DMS53 (cell line): ENCODE measurements at regions not wholly inside any gene's neighbourhood (a gene's known extent, or its start where the extent isn't known, plus 50 kb on each side); places are given as distances from the start of the nearest gene placed in this dataset.
"Not testable (repeated sequence)": the region's sequence is repeated elsewhere in the genome, so short reads cannot be mapped to it uniquely, and the experiment has no call there.

Experiments used
- DNase-seq: peaks from one replicate; lab custom pipeline; 2025; lab: John Stamatoyannopoulos, UW

DNA sequence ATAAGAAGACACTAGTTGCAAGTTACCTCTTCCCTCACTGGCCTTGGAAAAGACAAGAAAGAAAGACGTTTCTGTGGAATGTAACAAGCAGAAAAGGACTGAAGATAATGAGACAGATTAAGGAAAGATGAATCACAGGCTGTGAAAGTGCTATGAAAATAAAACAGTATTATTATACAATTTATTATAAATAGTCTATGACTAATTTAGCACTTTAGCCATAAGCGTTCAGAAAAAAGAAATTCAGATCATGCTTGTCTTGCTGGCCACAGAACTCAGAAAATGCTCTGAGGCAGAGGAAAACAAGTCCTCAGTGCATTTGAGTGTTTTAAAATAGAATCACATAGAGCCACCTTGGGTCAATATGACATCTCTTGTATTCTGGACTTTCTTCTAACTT lies 174.8 kb upstream of the NBPF9 start:
- DNase-seq = not testable (repeated sequence)

DNA sequence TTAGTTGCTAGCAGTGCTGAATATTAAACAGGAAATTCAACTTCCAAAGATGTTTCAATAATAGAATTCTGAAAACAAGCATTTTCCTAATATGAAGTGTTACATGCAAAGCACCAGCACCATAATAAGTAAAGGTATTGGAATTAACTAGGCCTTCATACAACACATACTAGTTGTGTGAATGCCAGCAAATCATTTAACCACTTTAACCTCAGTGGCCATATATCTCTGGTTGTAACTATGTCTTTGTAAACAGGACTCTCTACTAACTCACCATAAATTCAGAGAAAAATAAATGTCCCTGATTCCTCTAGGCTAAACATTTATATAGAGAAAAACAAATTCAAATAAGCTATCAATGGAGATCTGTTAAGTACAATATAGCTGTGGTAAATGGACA lies 175.7 kb upstream of the NBPF9 start:
- not testable (repeated sequence) for DNase-seq

DNA sequence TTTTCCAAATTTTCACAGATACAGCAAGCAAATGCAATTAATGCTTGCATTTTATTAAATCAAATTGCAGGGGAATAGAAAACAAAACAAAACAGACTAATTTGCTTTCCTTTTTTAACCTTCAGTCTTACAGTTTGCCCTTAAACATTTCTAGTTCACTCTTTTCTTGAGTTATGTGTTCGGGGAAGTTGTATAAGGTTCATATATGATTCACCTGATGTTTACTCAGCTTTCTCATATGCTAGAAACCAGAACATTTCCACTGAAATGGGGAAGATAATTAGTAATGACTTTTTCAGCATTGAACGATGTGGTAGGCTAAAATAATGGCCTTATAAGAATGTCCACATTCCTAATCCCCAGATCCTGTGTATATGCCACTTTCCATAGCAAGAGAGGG lies 176.2 kb upstream of the NBPF9 start:
- DNase-seq = not testable (repeated sequence)

DNA sequence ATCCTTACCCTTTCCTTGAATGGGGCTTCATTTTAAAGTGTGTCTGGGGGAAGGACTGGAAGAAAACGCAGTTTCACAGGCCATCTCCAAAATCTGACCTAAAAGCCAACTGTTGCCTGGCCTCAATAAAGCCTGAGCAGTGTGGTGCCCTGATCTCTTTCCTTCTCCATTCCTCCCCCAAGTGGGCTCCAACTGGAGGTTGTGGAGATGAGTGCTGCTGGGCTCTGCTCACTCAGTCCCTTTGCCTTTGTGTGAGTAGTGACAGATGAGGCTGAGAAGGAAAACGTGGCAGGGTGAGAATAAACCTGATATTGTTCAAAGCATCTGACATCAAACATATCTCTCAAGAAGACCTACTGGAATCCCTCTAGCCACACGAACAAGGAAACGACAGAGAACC lies 181.4 kb upstream of the NBPF9 start:
- DNase-seq = not testable (repeated sequence)

DNA sequence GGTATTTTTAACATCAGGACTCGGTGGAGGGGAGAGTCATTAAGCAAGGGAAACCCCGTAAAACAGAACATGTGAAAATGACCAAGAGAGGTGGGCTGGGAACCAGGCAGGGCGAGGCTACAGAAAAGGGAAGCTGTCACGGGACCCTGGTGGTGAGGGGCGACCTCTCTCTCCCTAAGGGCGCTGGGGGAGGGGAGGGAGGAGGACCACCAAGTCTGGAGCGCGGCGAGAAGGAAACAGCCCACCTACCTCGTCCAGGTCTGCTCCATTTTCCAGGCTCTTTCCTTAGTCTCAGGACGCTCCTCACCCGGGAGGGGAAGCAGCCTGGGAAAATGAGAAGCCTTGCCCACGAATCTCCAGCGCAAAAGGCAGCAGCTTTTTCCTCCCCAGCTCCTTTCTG lies 181.9 kb upstream of the NBPF9 start:
- DNase-seq = not testable (repeated sequence)

DNA sequence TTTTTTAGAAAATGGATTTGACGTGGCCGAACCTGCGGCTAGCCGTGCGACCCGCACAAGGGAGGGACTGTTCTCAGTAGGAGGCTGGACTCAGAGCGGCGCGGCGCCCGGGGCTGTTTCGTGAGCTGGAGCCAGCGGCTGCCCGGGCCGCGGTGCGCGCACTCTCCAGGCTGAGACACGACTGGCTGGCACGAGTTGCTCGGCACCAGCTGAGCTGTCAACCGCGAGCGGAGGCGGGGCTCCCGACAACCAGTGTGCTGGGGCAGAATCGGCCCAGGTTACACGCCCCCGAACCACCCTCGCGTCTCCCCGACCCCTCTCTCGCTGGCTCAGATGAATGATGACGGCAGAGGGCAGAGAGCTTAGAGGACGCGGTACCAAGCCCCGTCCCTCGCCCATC lies 182.3 kb upstream of the NBPF9 start:
- DNase-seq = not testable (repeated sequence)

DNA sequence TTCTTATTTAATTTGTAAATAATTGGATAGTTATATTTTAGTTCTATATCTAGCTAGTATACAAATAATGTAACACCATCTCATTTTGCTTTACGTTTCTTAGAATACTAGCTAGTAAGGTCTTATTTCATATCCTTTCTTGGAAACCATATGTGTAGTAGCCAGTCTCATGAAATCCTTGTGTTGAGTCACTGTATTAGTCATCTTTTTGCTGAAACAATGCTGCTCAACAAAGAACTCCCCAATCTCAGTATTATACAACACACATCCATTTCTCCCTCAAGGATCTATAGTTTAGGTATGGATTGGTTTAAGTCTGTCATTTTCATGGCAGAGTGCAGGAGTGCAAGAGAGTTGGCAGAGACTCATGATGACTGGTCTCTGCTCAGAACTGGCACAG lies 185.2 kb upstream of the NBPF9 start:
- not testable (repeated sequence) for DNase-seq

DNA sequence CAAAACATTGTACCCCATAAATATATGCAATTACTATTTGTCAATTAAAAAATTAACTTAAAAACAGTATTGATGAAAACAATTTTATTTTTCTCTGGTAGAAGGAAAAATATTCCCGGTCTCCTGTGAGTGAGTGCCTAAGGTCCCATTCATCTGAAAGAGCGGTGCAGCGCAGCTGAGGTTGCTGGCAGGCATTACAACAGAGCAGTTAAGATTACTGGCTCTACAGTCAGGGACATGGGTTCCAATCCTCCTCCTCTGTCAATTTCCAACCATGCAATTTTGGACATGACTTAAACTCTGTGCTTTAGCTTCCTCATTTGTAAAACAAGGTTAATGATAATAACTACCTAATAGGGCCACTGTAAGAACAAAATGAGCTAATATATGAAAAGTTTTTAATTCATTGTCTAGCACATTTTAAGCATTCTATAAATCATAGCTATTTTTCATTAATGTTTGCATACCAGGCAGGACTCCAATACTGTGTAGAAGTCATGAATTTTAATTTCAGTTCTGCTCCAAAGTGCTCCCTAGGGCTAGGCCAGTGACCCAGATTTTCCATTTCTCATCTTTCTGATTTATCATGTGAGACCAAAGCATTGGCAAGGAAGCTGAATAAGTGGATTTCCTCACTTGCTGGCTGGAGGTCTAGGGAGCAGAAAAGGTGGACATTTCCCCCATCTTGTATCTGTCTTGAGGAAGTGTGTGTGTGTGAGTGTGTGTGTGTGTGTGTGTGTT lies 174.2 kb upstream of the NBPF19 start:
- DNase-seq = not testable (repeated sequence)

DNA sequence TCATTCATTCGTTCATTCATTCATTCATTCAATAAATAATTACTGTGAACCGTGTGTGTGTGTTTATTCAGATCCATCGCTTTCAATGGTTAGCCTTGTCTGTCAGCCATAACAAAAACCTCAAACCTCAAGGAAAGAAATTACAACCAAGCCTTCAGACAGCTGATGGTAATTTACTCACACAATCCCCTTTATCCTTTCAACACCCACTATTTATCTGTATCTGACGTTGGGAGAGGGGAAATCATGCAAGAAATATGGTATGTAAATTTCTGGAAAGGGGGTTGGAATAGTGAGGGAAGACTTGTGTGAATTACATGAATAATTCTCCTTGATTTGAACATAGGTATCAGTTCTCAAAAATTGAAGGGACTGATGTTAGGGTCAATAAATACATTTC lies 173.6 kb upstream of the NBPF19 start:
- not testable (repeated sequence) for DNase-seq

DNA sequence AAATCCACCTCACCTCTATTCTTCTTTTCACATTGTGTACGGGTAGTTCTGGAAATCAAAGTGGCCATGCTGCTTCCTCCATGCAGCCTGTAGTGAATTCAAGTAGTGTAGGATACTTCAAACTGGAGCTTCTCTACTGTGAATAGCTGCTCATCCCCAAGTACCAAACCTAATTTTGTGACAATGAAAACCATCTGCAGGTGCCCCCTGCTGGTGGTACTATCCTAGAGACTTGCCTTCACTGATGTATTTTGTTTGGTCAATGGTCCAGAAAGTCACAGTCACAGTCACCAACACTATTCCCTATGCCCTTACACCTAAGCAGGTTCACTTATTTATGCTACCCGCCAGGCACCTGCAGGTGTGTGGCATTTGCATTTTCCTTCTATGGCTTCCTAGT lies 170.0 kb upstream of the NBPF19 start:
- not testable (repeated sequence) for DNase-seq

DNA sequence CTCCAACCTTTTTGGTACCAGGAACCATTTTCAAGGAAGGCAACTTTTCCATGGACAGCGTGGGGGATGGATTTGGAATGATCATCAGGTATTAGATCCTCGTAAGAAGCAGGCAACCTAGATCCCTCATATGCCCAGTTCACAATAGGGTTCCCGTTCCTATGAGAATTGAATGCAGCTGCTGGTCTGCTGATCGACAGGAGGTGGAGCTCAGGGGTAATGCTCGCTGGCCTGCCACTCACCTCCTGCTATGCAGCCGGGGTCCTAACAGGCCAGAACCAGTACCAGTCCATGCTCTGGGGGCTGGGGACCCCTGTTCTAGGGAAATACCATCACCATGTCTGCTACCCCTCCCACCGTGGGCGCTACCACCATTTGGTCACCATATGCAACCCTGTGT lies 167.2 kb upstream of the NBPF19 start:
- not testable (repeated sequence) for DNase-seq

DNA sequence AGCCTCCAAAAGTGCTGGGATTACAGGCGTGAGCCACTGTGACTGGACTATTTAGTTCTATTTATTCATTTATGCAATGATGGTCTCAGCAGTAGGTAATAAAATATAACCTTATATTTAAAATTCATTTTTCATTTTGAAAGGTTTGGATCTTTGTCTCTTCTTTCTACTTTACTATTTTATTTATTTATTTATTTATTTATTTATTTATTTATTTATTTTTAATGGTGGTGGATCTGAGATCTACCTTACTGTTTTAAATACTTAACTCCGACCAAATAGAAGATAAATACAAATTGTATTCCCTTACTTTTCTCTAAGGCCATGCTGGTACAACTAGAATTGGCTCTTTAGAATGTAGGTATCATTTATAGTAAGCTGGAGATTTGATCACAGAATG lies 159.9 kb upstream of the NBPF19 start:
- DNase-seq = not testable (repeated sequence)

DNA sequence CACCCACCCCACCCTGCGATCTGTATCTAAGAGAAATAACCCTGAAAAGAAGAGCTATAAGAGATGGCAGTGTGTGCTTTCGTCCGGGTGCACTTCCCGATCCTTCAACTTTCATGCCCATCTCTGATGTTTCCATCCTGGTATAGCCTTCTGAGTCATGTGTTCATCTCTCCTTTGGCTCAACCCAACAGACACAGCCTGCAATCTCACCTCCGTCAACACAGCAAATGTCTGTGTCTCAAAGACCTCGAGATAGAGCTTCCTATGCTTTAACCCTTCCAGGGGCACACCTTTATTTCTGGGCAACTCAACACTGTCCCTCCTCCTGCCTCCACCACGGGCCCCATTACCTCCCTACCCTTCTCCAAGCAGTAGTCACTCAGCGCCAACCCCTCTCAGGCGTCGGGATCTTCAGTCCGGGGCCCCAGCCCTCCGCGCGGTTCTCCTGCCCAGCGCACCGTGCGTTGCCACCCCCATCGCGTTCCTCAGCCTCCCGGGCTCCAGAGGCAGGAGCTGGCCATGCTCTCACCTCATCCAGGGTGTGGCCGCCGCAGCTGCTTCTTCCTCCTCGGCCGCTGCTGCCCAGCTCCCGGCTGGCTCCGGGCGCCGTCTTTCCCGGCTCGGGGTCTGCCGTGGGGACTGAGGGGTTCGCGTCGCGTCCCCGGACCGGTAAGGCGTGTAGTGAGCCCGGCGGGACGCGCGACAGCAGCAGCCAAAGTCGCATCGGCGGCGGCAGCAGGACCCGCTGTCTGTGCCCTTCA lies 153.7 kb upstream of the NBPF19 start:
- DNase-seq = not testable (repeated sequence)

DNA sequence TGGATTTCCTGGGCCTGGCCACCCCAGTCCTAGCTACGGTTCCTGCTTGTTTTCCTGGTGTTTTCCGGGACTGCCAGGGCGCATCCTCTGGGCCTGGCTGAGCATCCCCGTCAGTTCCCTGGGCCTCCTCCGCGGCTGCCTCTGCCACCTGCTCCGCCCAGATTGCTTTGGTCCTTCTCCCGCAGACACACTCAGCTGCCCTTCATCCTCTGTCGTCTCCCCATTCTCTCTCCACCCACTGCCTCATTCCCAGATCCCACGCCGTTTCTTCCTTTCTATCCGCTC lies 153.2 kb upstream of the NBPF19 start:
- DNase-seq = not testable (repeated sequence)

DNA sequence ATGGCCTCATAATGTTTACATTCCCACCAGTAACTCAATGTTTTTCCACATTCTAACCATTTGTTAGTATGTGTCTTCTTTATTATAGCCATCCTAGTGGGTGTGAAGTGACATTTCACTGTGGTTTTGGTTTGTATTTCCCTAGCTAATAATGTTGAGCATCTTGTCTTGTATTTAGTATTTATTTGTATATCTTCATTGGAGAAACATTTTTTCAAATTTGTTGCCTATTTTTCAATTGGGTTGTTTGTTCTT lies 144.8 kb upstream of the NBPF19 start:
- not testable (repeated sequence) for DNase-seq

DNA sequence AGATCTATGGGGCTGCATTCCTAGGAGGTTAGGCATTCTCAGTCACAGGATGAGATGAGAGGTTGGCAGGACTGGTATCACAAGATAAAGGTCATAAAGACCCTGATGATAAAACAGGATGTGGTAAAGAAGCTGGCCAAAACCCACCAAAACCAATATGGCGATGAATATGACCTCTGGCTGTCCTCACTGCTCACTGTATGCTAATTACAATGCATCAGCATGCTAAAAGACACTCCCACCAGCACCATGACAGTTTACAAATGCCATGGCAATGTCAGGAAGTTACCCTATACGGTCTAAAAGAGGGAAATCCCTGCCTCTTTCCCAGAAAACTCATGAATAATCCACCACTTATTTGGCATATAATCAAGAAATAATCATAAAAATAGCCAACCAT lies 138.8 kb upstream of the NBPF19 start:
- not testable (repeated sequence) for DNase-seq

DNA sequence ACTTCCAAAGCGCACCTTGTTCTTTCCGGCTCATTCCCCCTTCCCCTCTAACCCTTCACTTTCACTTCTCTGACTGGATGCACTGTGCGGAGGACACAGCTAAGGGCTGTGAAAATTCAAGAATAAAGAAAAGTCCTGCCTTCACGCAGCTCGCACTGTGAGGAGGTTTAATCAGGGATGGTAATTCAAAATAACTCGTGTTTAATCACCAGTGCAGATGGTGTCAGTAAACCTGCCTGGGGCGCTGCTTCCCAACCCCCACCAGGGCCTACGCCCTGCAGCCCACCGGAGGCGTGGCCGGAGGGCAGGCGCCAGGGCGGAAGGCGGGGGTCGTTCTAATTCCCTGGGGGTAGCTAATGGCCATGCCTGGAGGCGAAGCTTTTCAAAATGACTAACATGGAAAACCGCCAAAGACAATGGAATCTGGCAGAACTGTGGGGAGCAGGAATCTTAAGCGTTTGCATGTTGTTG lies 136.6 kb upstream of the NBPF19 start:
- not testable (repeated sequence) for DNase-seq

DNA sequence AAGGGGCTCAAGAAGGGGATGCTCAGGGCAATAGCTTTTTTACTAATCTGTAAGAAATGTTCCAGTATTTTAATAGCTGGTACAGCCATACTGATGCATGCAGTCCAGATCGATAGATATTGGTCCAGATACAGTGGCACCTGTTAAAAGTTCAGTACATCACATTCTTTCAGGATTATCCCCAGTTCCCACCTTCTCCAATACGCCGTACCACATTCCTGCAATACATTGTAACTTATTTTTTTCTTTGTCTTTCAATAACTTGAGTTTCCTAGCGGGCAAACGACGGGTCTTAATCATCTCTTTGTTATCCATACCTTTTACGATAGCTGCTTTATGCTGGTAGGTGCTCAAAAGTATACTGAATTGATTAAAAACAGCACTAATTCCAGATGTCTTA lies 136.1 kb upstream of the NBPF19 start:
- DNase-seq = not testable (repeated sequence)

DNA sequence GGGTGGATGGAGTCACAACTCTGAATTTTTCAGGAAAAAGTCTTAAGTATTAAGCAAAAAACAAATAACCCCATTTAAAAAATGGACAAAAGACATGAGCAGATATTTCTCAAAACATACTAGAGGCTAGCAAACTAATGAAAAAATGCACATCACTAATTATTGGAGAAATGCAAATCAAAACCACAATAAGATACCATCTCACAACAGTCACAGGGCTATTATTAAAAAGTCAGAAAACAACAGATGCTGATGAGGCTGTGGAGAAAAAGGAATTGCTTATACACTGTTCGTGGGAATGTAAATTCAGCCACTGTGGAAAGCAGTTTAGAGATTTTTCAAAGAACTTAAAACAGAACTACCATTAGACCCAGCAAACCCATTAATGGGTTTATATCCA lies 125.4 kb upstream of the NBPF19 start:
- DNase-seq = not testable (repeated sequence)

DNA sequence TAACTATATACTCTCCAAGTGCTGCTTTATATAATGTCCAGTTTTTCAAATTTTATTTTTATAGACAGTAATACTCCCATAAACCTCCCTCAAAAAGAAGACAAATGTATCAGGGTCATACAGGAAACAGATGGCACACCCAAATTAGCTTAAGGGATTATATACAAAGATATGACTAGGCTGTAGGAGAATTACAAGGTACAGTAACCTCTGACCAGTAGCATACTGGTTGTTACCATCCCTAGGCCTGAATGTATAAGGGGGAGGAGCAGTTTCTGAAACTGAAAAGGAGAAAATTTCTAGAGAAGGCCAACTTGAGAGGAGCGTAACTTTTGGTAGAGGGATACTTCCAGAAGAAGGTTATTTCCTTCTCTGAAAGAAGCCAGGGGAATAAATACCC lies 122.6 kb upstream of the NBPF19 start:
- DNase-seq = not testable (repeated sequence)

DNA sequence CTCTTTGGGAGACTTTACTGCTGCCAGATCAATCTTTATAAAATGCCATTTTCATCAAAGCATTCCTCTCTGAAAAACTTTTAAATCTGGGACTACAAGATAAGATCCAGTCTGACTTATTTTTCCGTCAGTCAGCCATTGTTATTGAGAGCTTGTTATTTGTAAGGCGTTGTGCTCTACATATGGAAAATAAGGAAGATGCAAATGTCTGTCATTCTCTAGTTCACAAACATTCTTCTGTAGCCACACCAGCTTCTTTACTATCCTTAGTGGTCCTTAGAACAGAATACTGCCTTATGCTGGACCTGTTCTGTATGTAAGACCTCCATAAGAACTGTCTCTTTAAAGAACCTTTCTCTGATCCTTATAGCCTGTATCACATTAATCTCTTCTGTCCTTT lies 120.3 kb upstream of the NBPF19 start:
- not testable (repeated sequence) for DNase-seq

DNA sequence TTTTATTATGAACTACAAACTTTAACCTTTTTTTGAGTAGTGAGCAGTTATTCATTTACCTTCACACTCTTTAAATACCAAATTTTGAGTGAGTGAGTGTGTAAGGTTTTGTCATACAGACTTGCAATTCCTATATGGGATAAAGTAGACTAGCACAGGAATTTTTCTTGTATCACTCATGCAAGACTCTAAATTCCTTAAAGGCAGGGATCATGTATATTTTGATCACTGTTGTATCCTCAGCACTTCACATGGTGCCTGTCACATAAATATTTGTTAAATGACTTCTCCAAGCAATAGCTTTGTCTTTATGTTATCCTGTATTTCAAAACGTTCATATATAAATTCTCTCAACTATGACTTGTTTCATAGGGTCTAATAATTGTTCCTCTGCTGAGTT lies 119.1 kb upstream of the NBPF19 start:
- not testable (repeated sequence) for DNase-seq

DNA sequence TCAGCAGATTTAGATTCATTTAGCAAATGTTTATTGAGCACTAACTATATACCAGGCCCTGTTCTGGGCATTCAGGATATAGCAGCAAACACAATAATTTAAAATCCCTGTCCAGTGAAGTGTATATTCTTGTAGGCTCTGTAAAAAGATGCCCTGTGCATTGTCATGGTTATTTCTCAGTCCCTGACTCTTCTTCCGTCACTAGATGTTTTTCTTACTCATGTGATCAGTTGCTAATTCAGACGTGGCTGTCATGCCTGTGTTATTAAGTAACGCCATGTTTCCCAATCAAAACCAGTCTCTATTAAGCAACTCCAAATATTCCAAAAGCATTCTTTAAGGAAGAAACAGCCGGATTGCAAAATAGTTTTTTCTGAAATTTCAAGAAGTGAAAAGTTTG lies 118.7 kb upstream of the NBPF19 start:
- DNase-seq = not testable (repeated sequence)

DNA sequence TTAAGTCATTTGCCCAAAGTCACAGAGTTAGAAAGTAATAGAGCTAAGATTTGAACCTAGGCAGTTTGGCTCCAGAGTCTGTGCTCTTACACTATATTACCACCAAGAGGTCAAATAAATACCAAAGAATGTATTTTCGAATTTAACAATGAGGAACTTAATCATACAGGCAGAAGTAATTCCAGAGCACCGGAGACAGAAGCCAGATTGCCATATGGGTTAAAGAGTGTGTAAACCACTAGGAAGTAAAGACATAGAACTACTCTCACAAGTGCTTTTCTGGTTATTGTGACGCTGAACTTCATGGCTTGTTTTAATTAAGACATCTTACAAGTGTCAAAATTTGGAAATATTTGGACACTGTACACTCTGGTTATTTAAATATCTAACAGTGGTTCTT lies 114.5 kb upstream of the NBPF19 start:
- not testable (repeated sequence) for DNase-seq
